Calu3 (cell line): ENCODE measurements at regions not wholly inside any gene's neighbourhood (a gene's known extent, or its start where the extent isn't known, plus 50 kb on each side); places are given as distances from the start of the nearest gene placed in this dataset.

Experiments
- BruUV-seq: library from RNA; stranded (reverse); fragments of 400-500 nt; replicated peaks from 2 replicates; lab custom pipeline; 2021; lab: Mats Ljungman, UMichigan
- CTCF ChIA-PET: fragments of 300-600 bp; sonication (Branson Sonifier 250); formaldehyde crosslinking; loops from one replicate; lab custom pipeline; 2022; ENCODE audit warnings: antibody characterized with exemption; lab: Charles Lee
- DNase-seq: peaks from one replicate; pipeline ENCODE4 v3.0.0; 2022
- H3K27ac Mint-ChIP-seq: one replicate; pipeline ENCODE4 v1.8.0; 2022; ENCODE audit warnings: mixed read lengths; ENCODE audit not compliant: unreplicated experiment
- H3K27me3 Mint-ChIP-seq: one replicate; pipeline ENCODE4 v1.8.0; 2022; ENCODE audit warnings: mixed read lengths; ENCODE audit not compliant: unreplicated experiment
- H3K36me3 Mint-ChIP-seq: one replicate; pipeline ENCODE4 v1.8.0; 2022; ENCODE audit warnings: mild to moderate bottlenecking, moderate library complexity, mixed read lengths; ENCODE audit not compliant: insufficient read depth, unreplicated experiment
- H3K4me1 Mint-ChIP-seq: one replicate; pipeline ENCODE4 v1.8.0; 2022; ENCODE audit warnings: mild to moderate bottlenecking, low read depth, mixed read lengths; ENCODE audit not compliant: unreplicated experiment
- H3K4me3 Mint-ChIP-seq: one replicate; pipeline ENCODE4 v1.8.0; 2022; ENCODE audit warnings: mild to moderate bottlenecking, low read depth, moderate library complexity, mixed read lengths; ENCODE audit not compliant: unreplicated experiment
- H3K9me3 Mint-ChIP-seq: one replicate; pipeline ENCODE4 v1.8.0; 2022; ENCODE audit warnings: low read depth, mixed read lengths; ENCODE audit not compliant: unreplicated experiment
- intact Hi-C: fragments of 100-400 bp; cut with micrococcal nuclease; formaldehyde crosslinking; loops from one replicate; pipeline ENCODE4 v1.10.0; 2022; ENCODE audit not compliant: unreplicated experiment
- TF ChIP-seq, protein P1 (sequence below): fragments of 200-600 bp; IDR thresholded peaks from one replicate; pipeline ENCODE4 v1.8.0; 2022; ENCODE audit warnings: antibody characterized with exemption; ENCODE audit not compliant: unreplicated experiment

DNA sequence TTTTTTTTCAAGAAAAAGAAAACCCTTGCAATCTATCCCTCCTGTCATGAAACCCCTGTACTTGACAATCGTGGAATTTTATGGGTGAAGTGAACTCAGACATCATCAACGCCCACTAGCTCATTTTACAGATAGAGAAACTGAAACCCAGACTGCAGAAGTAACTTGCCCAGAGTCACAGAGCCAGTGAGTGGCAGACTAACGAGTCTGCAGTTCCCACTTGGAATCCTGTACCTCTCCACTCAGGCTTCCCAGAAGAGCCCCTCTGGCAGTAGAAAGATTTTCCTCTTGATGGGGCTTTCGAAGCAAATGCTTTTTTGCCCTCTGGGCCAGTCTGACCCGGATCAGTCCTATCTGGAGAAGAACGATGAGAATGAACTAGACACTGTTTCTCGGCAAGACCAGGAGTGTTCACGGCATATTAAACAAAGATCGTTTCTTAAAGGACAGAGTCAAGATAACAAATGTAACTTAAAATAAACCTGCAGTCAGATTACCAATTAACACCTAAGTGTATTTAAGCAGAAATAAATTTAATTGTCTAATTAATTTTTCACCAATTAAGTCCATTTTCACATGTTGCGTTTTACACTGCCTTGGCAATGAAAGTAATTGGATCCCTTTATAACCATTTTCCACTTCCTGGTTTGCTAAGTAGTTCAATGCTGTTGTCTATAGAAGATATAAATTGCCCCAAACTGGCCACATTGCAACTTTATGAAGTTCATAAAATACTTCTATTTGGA, 61.3 kb upstream of the CREB3L1 start:
- Mint-ChIP-seq H3K27me3 (peaks cover 58% of the 10 kb centered on the region), H3K4me1 (peaks cover 9% of the 10 kb centered on the region), H3K27ac (no peak overlapping the region), H3K36me3 (no peaks in the 10 kb centered on the region), H3K4me3 (peak overlapping the region; percentile 49), H3K9me3 (no peaks in the 10 kb centered on the region)
- intact Hi-C loops, result no loop called here
- no peak for DNase-seq
- no TSS peak for BruUV-seq
- TF ChIP-seq, protein P1, sequence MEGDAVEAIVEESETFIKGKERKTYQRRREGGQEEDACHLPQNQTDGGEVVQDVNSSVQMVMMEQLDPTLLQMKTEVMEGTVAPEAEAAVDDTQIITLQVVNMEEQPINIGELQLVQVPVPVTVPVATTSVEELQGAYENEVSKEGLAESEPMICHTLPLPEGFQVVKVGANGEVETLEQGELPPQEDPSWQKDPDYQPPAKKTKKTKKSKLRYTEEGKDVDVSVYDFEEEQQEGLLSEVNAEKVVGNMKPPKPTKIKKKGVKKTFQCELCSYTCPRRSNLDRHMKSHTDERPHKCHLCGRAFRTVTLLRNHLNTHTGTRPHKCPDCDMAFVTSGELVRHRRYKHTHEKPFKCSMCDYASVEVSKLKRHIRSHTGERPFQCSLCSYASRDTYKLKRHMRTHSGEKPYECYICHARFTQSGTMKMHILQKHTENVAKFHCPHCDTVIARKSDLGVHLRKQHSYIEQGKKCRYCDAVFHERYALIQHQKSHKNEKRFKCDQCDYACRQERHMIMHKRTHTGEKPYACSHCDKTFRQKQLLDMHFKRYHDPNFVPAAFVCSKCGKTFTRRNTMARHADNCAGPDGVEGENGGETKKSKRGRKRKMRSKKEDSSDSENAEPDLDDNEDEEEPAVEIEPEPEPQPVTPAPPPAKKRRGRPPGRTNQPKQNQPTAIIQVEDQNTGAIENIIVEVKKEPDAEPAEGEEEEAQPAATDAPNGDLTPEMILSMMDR, result no peak
- CTCF ChIA-PET, result no interaction called here

DNA sequence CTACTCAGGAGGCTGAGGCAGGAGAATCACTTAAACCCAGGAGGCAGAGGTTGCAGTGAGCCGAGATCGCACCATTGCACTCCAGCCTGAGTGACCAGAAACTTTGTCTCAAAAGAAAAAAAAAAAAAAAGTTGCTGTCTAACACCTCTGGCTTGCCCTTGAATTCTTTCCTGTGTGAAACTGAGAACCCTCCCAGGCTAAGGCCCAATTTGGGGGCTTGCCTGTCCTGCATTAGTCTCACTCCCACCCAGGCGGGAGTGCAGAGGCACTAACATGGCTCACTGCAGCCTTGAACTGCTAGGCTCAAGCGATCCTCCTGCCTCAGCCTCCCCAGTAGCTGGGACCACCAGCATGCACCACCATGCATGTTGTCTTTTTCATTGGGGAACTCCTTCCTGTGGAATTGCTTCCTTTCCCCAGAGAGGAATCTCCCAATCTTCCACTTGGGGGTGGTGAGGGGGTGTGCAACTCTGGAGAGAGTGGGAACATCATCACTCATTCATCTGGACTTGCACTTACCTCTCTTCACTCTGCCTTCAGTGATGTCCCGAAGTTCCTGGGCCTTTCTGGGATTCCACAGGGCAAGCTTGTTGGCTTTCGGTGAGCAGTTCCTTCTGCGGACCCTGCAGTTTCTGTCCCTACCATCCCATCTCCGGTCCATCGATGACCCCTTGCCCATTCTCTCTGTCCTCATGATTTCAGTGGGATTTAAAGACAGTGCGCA, 62.1 kb upstream of the CREB3L1 start:
- no TSS peak for BruUV-seq
- TF ChIP-seq, protein P1, result no peak
- intact Hi-C loops, result no loop called here
- CTCF ChIA-PET, result no interaction called here
- no peak for DNase-seq
- peaks cover 9% of the 10 kb centered on the region for H3K4me1 Mint-ChIP-seq
- H3K9me3 Mint-ChIP-seq, result no peaks in the 10 kb centered on the region
- H3K27me3 Mint-ChIP-seq, result peaks cover 66% of the 10 kb centered on the region
- H3K27ac Mint-ChIP-seq, result no peak overlapping the region
- no peak overlapping the region for H3K4me3 Mint-ChIP-seq
- H3K36me3 Mint-ChIP-seq, result no peaks in the 10 kb centered on the region

DNA sequence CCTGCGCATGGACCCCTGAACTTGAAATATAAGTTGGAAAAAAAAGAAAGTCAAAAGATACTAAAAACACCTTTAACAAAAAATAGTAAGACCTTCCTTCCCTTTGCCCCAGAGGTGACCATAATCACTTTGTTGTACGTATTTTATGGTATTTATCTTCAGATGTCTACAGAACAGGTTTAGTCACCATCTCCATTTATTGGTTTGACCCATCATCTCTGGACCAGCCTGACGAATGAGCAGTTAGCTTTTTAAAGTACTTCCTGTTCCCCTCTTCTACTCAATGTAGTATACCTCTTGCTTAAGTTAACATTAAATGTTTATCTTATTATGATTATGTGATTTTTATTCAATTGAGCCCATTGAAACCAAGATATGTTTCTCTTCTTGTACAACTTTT, 64.7 kb upstream of the CREB3L1 start:
- Mint-ChIP-seq H3K4me1 (peaks cover 19% of the 10 kb centered on the region), H3K27ac (no peak overlapping the region)
- CTCF ChIA-PET, result no interaction called here

DNA sequence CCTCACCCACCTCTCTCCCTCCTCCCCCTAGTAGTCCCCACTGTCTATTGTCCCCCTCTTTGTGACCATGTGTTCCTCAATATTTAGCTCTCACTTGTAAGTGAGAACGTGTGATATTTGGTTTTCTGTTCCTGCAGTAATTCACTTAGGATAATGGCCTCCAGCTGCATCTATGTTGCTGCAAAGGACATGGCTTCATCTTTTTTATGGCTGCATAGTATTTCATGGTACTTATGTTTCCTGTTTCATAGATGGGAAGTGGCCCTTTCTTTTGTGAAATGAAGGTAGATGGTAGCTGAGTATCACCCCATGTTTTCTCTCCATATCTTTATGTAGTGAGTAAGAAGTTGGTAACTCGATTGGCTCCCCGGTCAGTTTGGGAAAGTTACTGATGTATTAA, 66.6 kb upstream of the CREB3L1 start:
- Mint-ChIP-seq H3K36me3 (no peaks in the 10 kb centered on the region), H3K4me3 (no peak overlapping the region), H3K27ac (no peak overlapping the region), H3K9me3 (no peaks in the 10 kb centered on the region), H3K27me3 (peaks cover 59% of the 10 kb centered on the region), H3K4me1 (peaks cover 11% of the 10 kb centered on the region)
- intact Hi-C loops, result no loop called here
- BruUV-seq, result no TSS peak
- DNase-seq, result no peak
- TF ChIP-seq, protein P1, result no peak
- CTCF ChIA-PET, result no interaction called here

More for the DNA sequence above, 64.7 kb upstream of the CREB3L1 start:
- Mint-ChIP-seq H3K36me3 (no peaks in the 10 kb centered on the region), H3K27me3 (peaks cover 77% of the 10 kb centered on the region), H3K4me3 (no peak overlapping the region), H3K9me3 (no peaks in the 10 kb centered on the region)
- TF ChIP-seq, protein P1, result no peak
- intact Hi-C loops, result no loop called here
- no peak for DNase-seq
- BruUV-seq, result no TSS peak
